ENCODE measurements at regions not wholly inside any gene's neighbourhood (a gene's known extent, or its start where the extent isn't known, plus 50 kb on each side); places are given as distances from the start of the nearest gene placed in this dataset.

GRCh38 chr7:156067156-156067555, 254.9 kb upstream of the SHH start:
- Histone ChIP-seq H3K9me3 (ENCODE audit: severe bottlenecking) (no peaks in the 10 kb centered on the region), H3K27ac (ENCODE audit: poor library complexity, severe bottlenecking) (no peak overlapping the region), H3K4me1 (ENCODE audit: insufficient read depth, poor library complexity, severe bottlenecking) (peaks cover 16% of the 10 kb centered on the region), H3K4me3 (ENCODE audit: severe bottlenecking) (no peak overlapping the region), H3K36me3 (ENCODE audit: low read depth) (no peaks in the 10 kb centered on the region), H3K27me3 (ENCODE audit: insufficient read depth, poor library complexity, severe bottlenecking) (no peaks in the 10 kb centered on the region)
- TF ChIP-seq CTCF (IDR thresholded peaks at IDR 0.05; ENCODE audit: poor library complexity, severe bottlenecking) = no peak
- DNase-seq (ENCODE audit: low spot score) = no peak
- no peak for ATAC-seq (ENCODE audit: low read depth)

- ATAC-seq (ENCODE audit: low read depth) = peak; percentile 23; the same call in 1 of the 3 replicates
- Histone ChIP-seq H3K36me3 (ENCODE audit: low read depth) (no peaks in the 10 kb centered on the region), H3K4me1 (ENCODE audit: insufficient read depth, poor library complexity, severe bottlenecking) (peaks cover 16% of the 10 kb centered on the region), H3K4me3 (ENCODE audit: severe bottlenecking) (no peak overlapping the region), H3K9me3 (ENCODE audit: severe bottlenecking) (no peaks in the 10 kb centered on the region), H3K27ac (ENCODE audit: poor library complexity, severe bottlenecking) (peak overlapping the region; percentile 67), H3K27me3 (ENCODE audit: insufficient read depth, poor library complexity, severe bottlenecking) (no peaks in the 10 kb centered on the region)
- TF ChIP-seq CTCF (IDR thresholded peaks at IDR 0.05; ENCODE audit: poor library complexity, severe bottlenecking) = no peak
- no peak for DNase-seq (ENCODE audit: low spot score)
Measured at GRCh38 chr7:156065400-156065799, 253.1 kb upstream of the SHH start.

- no peak overlapping the region for H3K4me3 ChIP-seq (ENCODE audit: severe bottlenecking)
- TF ChIP-seq CTCF (IDR thresholded peaks at IDR 0.05; ENCODE audit: poor library complexity, severe bottlenecking) = no peak
- ATAC-seq (ENCODE audit: low read depth) (peak; percentile 95), DNase-seq (ENCODE audit: low spot score) (no peak)
- peaks cover 16% of the 10 kb centered on the region for H3K4me1 ChIP-seq (ENCODE audit: insufficient read depth, poor library complexity, severe bottlenecking)
- H3K36me3 ChIP-seq (ENCODE audit: low read depth) = no peaks in the 10 kb centered on the region
- H3K27me3 ChIP-seq (ENCODE audit: insufficient read depth, poor library complexity, severe bottlenecking) = no peaks in the 10 kb centered on the region
- no peaks in the 10 kb centered on the region for H3K9me3 ChIP-seq (ENCODE audit: severe bottlenecking)
- peak overlapping the region; percentile 67 for H3K27ac ChIP-seq (ENCODE audit: poor library complexity, severe bottlenecking)
Measured at GRCh38 chr7:156064971-156065386, 252.7 kb upstream of the SHH start.

GRCh38 chr7:156063241-156063810, 251.1 kb upstream of the SHH start:
- ATAC-seq (ENCODE audit: low read depth) = no peak
- Histone ChIP-seq H3K9me3 (ENCODE audit: severe bottlenecking) (no peaks in the 10 kb centered on the region), H3K27ac (ENCODE audit: poor library complexity, severe bottlenecking) (no peak overlapping the region), H3K36me3 (ENCODE audit: low read depth) (no peaks in the 10 kb centered on the region), H3K27me3 (ENCODE audit: insufficient read depth, poor library complexity, severe bottlenecking) (no peaks in the 10 kb centered on the region), H3K4me1 (ENCODE audit: insufficient read depth, poor library complexity, severe bottlenecking) (peaks cover 16% of the 10 kb centered on the region), H3K4me3 (ENCODE audit: severe bottlenecking) (no peak overlapping the region)
- no peak for DNase-seq (ENCODE audit: low spot score)
- no peak for TF ChIP-seq CTCF (IDR thresholded peaks at IDR 0.05; ENCODE audit: poor library complexity, severe bottlenecking)

DNA sequence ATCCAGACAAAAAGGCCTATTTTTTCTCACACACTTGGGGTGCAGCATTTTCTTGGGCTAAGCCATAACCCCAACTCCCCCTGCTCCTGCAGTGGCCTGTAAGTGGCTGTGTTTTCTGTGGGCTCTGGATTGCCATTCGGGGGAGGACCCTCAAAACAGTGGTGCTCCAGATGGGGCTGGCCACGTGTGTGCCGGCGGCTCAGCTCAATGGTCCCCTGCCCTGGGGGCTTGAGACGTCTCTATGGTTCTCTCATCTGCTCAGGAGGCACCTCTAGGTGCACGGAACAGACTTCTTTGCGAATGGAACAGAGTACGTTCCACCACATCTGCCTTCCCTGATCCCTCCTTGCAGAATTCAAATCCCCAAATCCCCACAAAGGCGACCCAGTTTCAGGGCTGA, 250.0 kb upstream of the SHH start:
- H3K36me3 ChIP-seq (ENCODE audit: low read depth) = no peaks in the 10 kb centered on the region
- no peak for ATAC-seq (ENCODE audit: low read depth)
- no peak for TF ChIP-seq CTCF (IDR thresholded peaks at IDR 0.05; ENCODE audit: poor library complexity, severe bottlenecking)
- H3K9me3 ChIP-seq (ENCODE audit: severe bottlenecking) = no peaks in the 10 kb centered on the region
- H3K4me1 ChIP-seq (ENCODE audit: insufficient read depth, poor library complexity, severe bottlenecking) = peaks cover 16% of the 10 kb centered on the region
- no peak overlapping the region for H3K27ac ChIP-seq (ENCODE audit: poor library complexity, severe bottlenecking)
- no peak overlapping the region for H3K4me3 ChIP-seq (ENCODE audit: severe bottlenecking)
- no peak for DNase-seq (ENCODE audit: low spot score)
- H3K27me3 ChIP-seq (ENCODE audit: insufficient read depth, poor library complexity, severe bottlenecking) = no peaks in the 10 kb centered on the region

Data from RWPE2 (cell line).